AG08395 (cell line): ENCODE measurements at regions not wholly inside any gene's neighbourhood (a gene's known extent, or its start where the extent isn't known, plus 50 kb on each side); places are given as distances from the start of the nearest gene placed in this dataset.

ENCODE experiments used
- DNase-seq: peaks from one replicate; pipeline ENCODE4 v3.0.0; 2012; ENCODE audit warnings: mixed read lengths, low spot score

DNA sequence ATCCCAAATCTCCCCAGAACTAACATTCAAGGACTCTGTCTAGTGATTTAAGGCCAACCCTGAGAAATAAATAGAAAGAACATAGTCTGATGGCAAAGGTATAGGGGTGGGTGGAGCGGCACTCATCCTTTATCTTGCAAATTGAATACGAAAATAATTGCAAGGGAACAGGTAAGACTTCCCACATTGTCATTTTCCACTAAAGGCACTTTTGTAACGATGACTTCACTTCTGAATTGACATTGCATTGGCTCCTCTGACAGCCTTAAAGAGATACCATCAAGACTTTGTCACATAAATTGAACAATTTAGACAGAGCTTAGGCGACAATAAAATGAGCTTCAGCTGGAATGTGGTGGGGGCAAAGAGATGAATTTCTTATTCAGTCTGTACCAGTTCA lies 75.3 kb upstream of the PLCL2 start:
- no peak for DNase-seq

DNA sequence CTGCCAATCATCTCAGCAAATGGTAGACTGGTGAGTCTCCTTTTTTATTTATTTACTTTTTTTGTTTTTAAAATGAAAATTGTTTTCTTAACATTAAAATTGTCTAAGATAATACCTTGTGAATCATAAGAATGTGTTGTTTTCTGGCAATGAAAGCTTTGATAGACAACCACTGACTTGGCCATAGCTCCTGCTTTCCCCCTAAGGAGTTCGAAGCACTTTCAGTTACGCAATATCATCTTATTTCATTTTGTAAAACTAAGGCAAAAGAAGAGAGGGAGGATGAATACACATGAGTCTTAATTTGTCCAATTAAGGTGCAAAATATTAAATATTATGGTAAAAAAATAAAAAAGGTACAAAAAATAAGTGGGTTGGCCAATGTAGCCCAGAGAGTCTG lies 74.8 kb upstream of the PLCL2 start:
- no peak for DNase-seq

DNA sequence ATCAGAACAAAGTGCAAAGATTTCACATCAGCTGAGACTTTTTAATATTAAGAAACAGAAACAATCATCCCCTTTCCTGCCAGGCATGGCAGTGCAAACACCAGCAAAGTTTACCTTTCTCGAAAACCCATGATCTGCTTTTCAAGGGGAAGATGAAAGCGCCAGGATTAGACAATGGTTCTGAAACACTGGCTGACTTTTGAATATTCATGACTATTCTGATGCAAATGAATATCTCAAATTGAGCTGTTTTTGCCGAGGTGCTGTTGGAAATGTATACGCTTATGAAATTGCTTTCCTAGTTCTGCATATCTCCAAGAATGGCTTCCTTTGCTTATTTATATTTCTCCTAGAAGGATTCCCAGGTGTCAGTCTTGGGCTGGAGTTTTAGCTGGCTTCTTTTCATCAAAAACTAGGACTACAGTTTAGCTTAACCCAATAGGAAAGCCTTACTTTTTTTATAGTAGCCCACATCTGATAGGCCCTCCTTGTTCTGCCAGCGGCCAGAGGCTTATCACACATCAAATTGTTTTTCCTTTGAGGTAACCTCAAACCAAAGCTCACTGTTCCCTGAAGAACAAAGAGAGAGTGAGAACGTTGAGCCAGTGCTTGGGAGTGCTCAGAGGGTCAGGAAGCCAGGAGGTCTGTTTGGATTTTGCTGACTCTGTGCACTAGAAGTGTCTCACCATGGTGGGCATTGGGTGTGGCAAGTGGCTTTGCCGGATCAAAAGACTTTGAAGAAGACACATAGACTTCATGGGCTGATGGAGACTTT lies 74.0 kb upstream of the PLCL2 start:
- no peak for DNase-seq

DNA sequence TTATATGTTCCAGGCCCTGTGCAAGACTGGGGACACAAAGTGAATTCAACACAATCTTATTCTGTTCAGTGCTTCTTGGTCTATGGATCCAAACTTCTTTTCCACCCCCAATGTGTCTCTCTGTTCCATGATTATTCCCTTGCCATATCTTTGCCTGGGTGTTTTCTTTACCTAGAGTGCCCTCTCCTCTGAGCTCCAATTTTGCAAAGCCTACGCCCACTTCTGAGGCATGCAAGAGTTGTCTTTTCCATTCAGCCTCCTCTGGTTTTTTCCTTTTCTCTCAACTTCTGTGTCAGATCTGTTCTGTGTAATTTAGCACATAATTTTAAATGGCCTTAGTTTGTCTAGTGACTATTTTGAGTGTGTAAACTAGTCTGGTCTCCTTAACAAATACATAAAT lies 72.8 kb upstream of the PLCL2 start:
- no peak for DNase-seq

DNA sequence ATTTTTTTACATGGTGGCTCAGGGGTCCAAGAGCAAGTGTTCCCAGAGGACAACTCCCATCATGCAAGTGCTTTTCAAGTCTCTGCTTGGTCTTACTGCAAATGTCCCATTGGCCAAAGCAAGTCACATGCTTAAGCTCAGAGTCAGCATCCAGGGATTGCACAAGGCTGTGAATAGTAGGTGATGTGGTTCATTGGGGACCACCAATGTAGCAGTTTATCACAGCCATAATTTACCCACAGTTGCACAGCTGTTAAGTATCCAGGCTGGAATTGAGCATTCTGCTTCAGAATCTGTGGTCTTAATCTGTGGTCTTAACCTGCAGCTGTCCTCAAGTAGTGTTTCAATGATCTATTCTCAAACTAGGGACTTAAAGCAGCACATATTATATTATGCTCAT lies 71.4 kb upstream of the PLCL2 start:
- DNase-seq: no peak

DNA sequence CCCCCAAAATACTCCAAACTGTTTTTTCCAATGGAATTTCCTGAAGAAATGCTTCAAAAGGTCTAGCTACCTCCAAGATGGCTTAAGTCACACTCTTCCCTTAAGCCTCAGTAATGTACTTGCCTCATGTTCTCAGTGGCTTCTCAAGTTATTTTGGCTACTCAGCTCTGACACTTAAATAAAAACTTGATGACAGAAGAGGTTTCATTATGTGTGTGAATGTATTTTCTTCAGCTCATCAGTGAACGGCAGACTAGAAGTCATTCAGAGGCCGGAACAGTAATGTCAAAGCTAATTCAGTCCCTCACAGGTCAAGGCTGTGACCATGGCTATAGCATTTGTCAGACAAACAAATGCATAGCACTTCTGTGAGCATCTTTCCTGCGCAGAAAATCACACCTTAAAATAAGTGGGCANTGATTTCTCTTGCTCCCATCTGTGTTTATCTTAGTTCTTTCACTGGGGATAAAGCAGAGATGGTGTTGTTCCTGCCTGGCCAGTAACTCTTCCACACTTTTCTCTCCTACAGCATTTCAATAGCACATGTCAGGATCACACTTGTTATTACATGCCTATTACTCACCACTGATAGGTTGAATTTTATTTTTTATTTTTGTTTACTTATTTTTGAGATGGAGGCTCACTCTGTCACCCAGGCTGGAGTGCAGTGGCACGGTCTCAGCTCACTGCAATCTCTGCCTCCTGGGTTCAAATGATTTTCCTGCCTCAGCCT lies 68.5 kb upstream of the PLCL2 start:
- DNase-seq: no peak

DNA sequence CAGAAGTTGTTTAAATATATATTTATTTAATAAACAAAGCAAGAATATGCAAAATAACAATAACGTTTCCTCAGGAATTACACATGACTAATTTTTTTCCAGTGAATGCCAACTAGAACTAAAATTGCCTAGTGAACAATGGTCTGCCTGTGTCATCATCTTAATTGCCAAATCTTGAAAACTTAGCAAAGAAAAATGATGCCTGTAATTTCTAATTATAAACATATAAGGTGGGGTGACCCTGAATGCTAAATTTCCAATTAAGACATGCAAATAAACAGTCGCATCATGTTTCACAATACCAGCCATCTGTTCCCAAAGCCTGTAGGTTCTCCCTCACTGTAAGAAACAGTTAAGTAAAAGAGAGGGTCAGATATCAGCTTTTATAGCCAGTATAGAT lies 67.6 kb upstream of the PLCL2 start:
- DNase-seq: no peak

DNA sequence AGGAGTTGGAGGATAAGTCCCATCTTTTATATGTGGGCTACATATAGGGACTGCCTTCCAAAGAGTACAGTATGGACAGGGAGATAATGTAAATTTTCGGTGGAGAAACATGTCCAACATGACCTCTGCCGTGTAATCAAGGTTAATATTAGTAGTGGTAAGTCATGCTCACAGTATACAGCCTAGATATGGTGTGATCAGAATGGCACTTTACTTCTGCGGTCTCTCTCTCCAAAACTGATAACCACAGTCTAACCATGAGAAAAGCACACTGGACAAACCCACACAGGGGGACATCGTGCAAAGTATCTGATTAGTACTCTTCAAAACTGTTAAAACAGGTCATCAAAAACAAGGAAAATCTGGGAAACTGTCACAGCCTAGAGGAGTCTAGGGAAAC lies 66.6 kb upstream of the PLCL2 start:
- DNase-seq: no peak

DNA sequence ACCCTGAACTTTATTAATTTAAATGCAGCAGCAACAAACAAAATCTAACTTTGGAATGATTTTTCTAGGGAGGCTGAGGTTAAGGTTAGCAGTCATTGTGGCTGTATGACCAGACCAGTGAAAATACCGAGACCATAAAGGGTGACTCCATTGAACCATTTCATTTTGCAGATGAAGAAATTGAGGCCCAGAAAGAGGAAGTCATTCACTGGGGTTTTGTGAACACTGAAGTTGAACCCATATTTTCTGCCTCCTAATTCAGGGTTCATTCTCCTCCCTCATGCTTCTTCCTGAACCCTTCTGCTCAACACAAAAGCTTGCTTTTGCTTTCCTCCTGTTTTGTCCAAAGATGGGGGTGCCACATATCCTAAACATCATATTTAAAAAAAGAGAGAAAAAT lies 65.8 kb upstream of the PLCL2 start:
- no peak for DNase-seq

DNA sequence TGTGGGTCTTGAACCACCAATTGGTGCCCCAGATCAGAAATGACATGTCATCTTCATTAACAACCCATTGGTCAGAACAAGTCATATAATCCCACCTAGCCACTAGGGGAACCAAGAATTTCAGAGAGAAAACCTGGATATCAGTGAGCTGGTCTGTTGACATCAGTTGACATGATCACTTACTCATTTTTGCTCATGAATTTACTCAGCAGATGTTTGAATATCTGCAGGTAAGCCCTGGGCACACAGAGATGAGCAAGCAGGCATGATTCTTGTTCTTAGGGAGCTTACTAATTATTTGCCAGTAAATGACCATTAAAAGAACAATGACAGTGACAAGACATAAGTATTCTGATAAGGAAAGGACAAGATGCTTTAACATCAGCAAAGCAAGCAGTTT lies 64.3 kb upstream of the PLCL2 start:
- DNase-seq: no peak

DNA sequence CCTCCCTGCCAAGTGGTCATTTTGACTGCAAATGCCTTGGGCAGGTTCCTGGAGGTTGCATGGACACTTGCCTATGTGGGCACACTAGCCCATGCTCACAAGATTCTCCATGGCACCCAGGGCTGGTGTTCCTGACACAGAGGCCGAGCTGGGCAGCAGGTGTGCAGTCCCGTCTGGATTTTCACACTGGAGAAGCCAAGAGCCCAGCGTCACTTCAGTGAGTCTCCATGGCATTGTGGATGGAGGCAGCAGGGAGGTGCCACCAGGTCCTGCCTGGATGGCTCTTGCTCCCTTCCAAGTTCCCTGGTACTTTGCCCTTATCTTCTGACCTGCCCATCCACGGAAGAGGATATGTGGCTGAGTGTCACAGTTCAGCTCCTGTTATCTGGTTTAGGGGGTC lies 63.7 kb upstream of the PLCL2 start:
- no peak for DNase-seq

DNA sequence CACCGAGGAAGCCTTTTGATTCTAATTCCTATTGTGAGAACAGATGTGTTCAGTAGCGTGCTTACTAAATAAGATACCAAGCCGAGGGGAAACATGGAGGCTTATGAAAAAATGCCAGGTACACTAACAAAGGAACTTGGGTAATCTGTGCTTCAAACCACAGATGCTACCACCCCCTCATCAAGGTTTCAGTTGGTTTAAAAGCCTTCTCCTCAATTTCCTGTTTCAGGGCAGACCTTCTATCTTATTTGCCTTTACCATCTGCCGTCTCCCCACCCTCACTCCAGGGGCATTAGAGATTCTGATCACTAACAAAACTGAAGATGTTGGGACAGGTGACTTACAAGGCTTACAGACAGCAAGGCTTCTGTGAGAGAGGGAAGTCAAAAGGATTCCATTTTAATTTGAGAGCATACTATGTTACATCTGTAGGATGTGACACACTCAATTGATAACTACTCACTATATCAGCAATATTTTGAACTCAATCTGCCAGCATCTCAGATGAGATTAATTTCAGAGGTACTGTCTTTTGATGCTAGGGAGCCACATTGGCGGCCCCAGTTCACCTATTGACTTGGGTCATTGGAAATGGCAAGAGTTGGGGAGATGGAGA lies 60.6 kb upstream of the PLCL2 start:
- no peak for DNase-seq

DNA sequence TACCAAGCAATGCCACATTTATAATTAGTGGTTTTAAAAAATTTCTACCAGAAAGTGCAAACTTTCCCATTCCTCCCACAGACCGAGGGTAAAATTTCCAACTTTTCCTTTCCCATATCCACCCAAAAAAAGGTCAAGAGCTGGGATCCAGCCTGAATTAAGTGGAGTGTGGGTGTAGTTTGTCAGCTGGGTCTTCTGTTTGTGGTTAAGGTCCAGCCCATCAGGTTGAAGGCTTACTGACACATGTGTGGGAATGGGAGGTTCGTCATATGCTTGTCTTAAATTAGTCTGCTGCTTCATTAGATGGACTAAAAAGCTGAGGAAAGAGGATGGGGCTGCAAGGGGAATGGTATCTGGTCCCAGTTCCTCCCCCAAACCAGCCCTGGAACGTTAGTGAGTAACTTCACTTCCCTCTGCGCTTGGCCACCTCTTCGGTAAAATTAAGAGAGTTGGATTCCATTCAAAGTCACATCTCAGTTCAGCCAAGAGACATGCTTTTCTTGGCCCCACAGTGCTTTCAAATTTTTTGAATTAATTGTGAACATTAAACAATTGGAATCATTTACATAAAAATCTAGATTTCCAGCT lies 59.0 kb upstream of the PLCL2 start:
- no peak for DNase-seq

DNA sequence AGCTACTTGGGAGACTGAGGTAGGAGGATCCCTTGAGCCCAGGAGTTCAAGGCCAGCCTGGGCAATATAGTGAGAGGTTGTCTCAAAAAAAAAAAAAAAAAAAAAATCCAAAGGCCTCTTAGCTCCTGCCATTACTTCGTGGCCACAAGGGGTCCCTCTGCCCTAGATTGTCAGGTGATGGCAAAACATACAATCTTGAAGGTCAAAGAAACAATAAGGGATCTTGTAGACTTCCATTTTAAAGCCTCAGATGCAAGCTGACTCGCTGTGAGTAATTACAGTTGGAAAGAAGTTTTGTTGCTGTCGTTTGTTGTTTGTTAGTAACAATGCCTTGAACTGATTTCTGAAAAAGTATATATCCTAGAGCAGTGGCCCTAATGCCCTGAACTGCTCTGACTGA lies 55.9 kb upstream of the PLCL2 start:
- peak; percentile 31 for DNase-seq

DNA sequence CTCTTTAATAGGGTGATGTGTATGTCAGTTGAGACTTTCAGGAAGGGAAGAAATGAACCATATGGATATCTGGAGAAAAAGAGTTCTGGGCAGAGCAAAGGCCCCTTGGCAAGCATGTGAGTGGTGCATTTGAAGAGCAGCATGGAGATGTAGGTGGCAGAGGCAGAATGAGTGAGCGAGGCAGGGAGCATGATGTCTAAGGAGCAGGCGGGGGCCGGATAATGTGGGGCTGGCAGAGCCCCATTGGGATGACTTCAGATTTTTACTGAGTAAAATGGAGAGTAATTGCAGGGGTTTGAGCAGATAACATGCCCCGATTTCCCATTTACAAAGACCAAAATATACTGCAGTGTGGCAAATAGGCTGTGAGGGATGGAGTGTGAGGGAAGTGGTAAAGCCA lies 52.9 kb upstream of the PLCL2 start:
- DNase-seq: no peak

DNA sequence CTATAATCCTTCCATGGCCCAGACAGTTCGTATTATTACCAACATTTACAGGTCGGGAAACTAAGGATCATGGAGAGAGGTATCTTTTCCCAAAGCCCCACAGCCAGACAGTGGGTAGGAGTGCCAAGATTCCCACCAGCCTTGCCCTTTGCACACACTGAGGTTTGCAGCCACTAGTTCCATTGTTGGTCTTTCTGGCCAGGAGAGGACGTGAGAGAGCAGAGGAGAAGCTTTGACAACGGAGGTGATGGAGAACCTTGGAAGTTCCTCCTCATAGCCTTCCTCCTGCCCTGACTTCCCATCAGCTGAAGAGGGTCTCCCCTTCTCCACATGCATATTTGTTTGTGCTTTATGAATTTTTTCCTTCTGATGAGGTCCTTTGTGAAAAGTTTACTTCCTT lies 50.5 kb upstream of the PLCL2 start:
- no peak for DNase-seq

DNA sequence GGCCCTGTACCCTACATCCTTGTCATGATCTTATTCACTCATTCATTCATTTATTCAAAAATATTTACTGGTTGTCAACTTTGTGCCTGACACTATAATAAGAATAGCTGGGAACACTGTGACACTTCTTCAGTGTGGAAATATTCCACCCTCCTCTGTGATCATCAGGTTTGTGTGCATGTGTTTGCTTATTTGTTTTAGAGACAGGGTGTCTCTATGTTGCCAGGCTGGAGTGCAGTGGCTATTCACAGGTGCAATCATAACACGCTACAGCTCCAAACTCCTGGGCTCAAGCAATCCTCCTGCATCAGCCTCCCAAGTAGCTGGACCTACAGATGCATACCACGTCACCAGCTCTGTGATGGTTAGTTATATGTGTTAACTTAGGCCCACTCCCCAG lies 50.0 kb upstream of the PLCL2 start:
- no peak for DNase-seq
